ENCODE measurements at regions not wholly inside any gene's neighbourhood (a gene's known extent, or its start where the extent isn't known, plus 50 kb on each side); places are given as distances from the start of the nearest gene placed in this dataset.
"Not testable (repeated sequence)": the region's sequence is repeated elsewhere in the genome, so short reads cannot be mapped to it uniquely, and the experiment has no call there.

- DNase-seq (ENCODE audit: low read depth, low spot score): peak; percentile 85
These were observed 374.8 kb upstream of the AKR1E2 start for GRCh38 chr10:4450981-4451908.

DNA sequence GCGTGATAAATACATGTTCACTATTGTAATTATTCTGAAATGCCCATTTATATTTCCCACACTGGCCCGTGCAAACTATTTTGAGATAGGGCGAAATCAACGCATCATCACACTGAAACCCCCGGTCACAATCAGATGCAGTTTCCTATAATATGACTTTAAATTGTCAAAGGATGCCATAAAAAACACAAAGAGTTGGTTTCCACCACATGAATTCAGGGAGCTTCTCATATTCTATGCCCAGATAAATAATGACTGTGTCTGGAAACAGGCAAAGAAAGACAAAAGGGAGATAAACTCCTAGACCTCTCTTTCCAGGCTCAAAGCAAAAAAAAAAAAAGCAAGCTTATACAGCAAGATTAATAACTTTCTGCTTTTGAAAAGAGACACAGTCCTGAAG lies 375.8 kb upstream of the AKR1E2 start:
- DNase-seq (ENCODE audit: low read depth, low spot score): peak; percentile 22

- DNase-seq (ENCODE audit: low read depth, low spot score): no peak
These were observed 378.0 kb upstream of the AKR1E2 start for GRCh38 chr10:4448030-4448429.

DNA sequence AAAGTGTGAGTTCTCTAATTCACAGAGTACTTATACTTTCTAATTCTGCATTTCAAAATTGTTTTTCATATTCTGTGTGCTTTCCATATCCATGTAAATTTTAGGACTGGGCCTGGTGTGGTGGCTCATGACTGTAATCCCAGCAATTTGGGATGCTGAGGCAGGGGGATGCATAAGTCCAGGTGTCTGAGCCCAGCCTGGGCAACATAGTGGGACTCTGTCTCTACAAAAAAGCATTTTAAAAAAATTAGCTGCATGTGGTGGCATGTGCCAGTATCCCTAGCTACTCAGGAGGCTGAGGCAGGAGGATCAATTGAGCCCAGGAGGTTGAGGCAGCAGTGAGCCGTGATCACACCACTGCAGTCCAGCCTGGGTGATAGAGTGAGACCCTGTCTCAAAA lies 382.6 kb upstream of the AKR1E2 start:
- DNase-seq (ENCODE audit: low read depth, low spot score): no peak

GRCh38 chr10:4442296-4442695 lies 383.7 kb upstream of the AKR1E2 start:
- no peak for DNase-seq (ENCODE audit: low read depth, low spot score)

GRCh38 chr10:4440260-4440659 lies 385.7 kb upstream of the AKR1E2 start:
- DNase-seq (ENCODE audit: low read depth, low spot score): no peak

DNA sequence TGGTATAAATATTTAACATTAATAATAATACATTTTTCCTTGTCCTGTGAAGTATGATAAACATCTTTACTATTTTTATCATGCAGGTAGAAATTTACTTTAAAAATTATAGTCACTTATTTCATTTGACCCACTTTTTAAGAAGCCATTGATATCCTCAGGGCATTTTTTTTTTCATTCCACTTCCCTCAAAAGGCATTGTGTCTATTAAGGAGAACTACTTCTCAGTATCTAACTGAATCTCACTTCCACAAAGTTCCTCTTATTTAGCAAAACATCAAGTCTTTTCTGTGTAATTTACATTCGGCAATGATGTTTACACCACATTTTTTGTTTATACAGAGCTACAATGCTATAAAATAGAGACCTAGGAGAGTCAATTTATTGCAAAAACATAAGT lies 388.2 kb upstream of the AKR1E2 start:
- DNase-seq (ENCODE audit: low read depth, low spot score): no peak

DNA sequence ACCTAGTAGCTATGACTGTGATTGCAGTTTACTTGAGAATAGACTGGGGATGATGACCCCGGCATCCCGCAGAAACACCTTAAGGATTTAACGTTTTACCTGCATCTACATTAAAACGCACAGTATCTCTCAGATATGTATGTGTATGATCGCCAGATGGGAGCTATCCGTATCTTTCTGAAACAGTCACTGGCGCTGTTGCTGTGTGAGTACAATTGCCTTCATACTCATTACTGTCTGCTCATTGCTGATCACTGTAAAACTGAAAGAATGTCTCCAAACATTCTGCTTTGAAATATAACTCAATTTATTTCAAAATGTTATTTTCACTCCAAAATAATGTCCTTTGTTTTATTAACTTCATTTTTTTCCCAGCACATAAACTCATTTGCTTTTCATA lies 388.9 kb upstream of the AKR1E2 start:
- DNase-seq (ENCODE audit: low read depth, low spot score): no peak

GRCh38 chr10:4436103-4436502 lies 389.9 kb upstream of the AKR1E2 start:
- DNase-seq (ENCODE audit: low read depth, low spot score): no peak

GRCh38 chr10:4434516-4435071 lies 391.4 kb upstream of the AKR1E2 start:
- no peak for DNase-seq (ENCODE audit: low read depth, low spot score)

- no peak for DNase-seq (ENCODE audit: low read depth, low spot score)
These were observed 391.9 kb upstream of the AKR1E2 start for GRCh38 chr10:4434105-4434504.

GRCh38 chr10:4431114-4431863 lies 394.7 kb upstream of the AKR1E2 start:
- no peak for DNase-seq (ENCODE audit: low read depth, low spot score)

- no peak for DNase-seq (ENCODE audit: low read depth, low spot score)
These were observed 396.4 kb upstream of the AKR1E2 start for GRCh38 chr10:4429571-4429970.

DNA sequence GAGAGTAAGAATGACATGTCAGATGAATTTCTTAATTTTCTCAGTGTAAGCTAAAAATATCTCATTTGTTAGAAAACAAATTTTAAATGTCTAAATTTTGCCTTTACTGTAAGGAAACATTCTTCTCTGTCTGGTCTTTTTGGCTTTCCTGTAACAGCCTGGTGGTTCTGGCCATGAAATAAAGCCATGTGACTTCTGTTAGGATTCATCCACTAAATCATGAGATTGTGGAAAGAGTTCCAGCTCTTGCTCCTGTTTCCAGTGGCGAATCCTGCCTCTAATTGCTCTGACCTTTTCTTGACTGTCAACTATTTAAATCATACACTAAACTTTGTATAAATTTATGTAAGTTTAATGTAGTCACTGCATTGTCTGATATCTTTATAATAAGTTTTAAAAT lies 398.5 kb upstream of the AKR1E2 start:
- no peak for DNase-seq (ENCODE audit: low read depth, low spot score)

GRCh38 chr10:4426866-4427265 lies 399.1 kb upstream of the AKR1E2 start:
- no peak for DNase-seq (ENCODE audit: low read depth, low spot score)

GRCh38 chr10:4409319-4409718 lies 416.7 kb upstream of the AKR1E2 start:
- DNase-seq (ENCODE audit: low read depth, low spot score): no peak

- no peak for DNase-seq (ENCODE audit: low read depth, low spot score)
These were observed 418.2 kb upstream of the AKR1E2 start for GRCh38 chr10:4407783-4408182.

GRCh38 chr10:4405828-4406227 lies 420.2 kb upstream of the AKR1E2 start:
- no peak for DNase-seq (ENCODE audit: low read depth, low spot score)

DNA sequence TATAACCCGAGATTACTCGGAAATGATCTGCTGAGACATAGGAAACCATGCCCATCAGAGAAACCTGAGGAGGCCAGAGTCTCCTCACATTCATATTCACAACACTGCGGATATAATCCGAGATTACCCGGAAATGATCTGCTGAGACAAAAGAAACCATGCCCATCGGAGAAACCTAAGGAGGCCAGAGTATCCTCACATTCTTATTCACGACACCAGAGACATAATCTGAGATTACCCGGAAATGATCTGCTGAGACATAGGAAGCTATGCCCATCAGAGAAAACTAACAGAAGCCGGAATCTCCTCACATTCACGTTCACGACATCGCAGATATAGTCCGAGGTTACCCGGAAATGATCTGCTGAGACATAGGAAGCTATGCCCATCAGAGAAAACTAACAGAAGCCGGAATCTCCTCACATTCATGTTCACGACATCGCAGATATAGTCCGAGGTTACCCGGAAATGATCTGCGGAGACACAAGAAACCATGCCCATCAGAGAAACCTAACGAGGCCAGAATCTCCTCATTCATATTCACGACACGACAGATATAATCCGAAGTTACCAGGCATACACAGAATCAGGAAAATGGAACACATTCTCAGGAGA lies 422.3 kb upstream of the AKR1E2 start:
- DNase-seq (ENCODE audit: low read depth, low spot score): no peak

GRCh38 chr10:4401080-4401479 lies 424.9 kb upstream of the AKR1E2 start:
- DNase-seq (ENCODE audit: low read depth, low spot score): not testable (repeated sequence)

DNA sequence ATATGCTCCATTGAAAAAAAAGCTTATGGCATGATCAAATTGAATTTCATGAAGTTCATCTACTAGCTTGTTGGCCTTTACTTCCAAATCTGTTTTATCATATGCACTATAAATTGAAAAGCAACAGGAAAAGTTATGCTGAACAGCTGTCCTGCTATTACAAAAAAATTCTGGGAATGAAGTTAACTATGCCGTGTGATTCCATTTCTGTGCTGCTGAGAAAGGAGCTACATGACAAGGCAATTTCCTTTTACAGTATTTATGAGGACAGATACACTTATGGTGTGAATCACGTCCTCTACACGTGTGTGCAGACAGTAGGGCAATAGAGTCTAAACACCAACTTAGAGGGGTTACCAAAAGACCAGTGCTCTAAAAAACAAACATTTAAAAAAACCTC lies 426.5 kb upstream of the AKR1E2 start:
- DNase-seq (ENCODE audit: low read depth, low spot score): no peak

GRCh38 chr10:4398602-4399001 lies 427.4 kb upstream of the AKR1E2 start:
- no peak for DNase-seq (ENCODE audit: low read depth, low spot score)

Measured in pulmonary artery endothelial cell (primary cell).